Smooth muscle cell (in vitro differentiated cells): ENCODE measurements at regions not wholly inside any gene's neighbourhood (a gene's known extent, or its start where the extent isn't known, plus 50 kb on each side); places are given as distances from the start of the nearest gene placed in this dataset.
"Not testable (repeated sequence)": the region's sequence is repeated elsewhere in the genome, so short reads cannot be mapped to it uniquely, and the experiment has no call there.

Source experiments
- DNase-seq: peaks from one replicate; lab custom pipeline; 2025; ENCODE audit not compliant: unreplicated experiment; lab: John Stamatoyannopoulos, UW
- H2AFZ ChIP-seq: fragments of 200-600 bp; sonication (generic); 2 replicates; pipeline ENCODE4 v1.6.0; 2016; ENCODE audit warnings: antibody characterized with exemption, low read depth, mild to moderate bottlenecking
- H3F3A ChIP-seq: fragments of 200-600 bp; sonication (generic); 2 replicates; pipeline ENCODE4 v1.6.0; 2017; ENCODE audit warnings: antibody characterized with exemption, low read depth
- H3K27ac ChIP-seq: fragments of 200-600 bp; sonication (generic); 2 replicates; pipeline ENCODE4 v1.5.1; 2016; ENCODE audit warnings: low read depth, mild to moderate bottlenecking
- H3K27me3 ChIP-seq: fragments of 200-600 bp; sonication (generic); 2 replicates; pipeline ENCODE4 v1.6.1; 2016; ENCODE audit warnings: low read depth, mild to moderate bottlenecking
- H3K36me3 ChIP-seq: fragments of 200-600 bp; sonication (generic); 2 replicates; pipeline ENCODE4 v1.5.1; 2016; ENCODE audit warnings: low read depth
- H3K4me1 ChIP-seq: fragments of 200-600 bp; sonication (generic); 2 replicates; pipeline ENCODE4 v1.5.1; 2016; ENCODE audit warnings: low read depth
- H3K4me2 ChIP-seq: fragments of 200-600 bp; sonication (generic); 2 replicates; pipeline ENCODE4 v1.6.0; 2016; ENCODE audit warnings: mild to moderate bottlenecking
- H3K4me3 ChIP-seq: fragments of 200-600 bp; sonication (generic); 2 replicates; pipeline ENCODE4 v1.5.1; 2016; ENCODE audit warnings: mild to moderate bottlenecking
- H3K79me2 ChIP-seq: fragments of 200-600 bp; sonication (generic); 2 replicates; pipeline ENCODE4 v1.6.0; 2016; ENCODE audit warnings: low read depth, mild to moderate bottlenecking
- H3K9ac ChIP-seq: fragments of 200-600 bp; sonication (generic); 2 replicates; pipeline ENCODE4 v1.6.0; 2016; ENCODE audit warnings: low read depth
- H3K9me3 ChIP-seq: fragments of 200-600 bp; sonication (generic); replicated peaks from 2 replicates; pipeline ENCODE4 v1.5.1; 2016; ENCODE audit warnings: low read depth
- H4K20me1 ChIP-seq: fragments of 200-600 bp; sonication (generic); 2 replicates; pipeline ENCODE4 v1.6.0; 2016; ENCODE audit warnings: low read depth
- WGBS: methylation state at CpG from one replicate; pipeline ENCODE4 v1.1.7; 2016; ENCODE audit warnings: low lambda C conversion rate; 5-methylcytosine and 5-hydroxymethylcytosine counted together
- TF ChIP-seq, protein P1 (sequence below): fragments of 200-600 bp; sonication (generic); IDR thresholded peaks from 2 replicates; pipeline ENCODE4 v1.5.1; 2017; ENCODE audit warnings: borderline replicate concordance, mild to moderate bottlenecking, antibody characterized with exemption; ENCODE audit not compliant: insufficient read depth, poor library complexity, severe bottlenecking

GRCh38 chr5:111958851-111959250 lies 201.9 kb upstream of the NREP start:
- Histone ChIP-seq H3K9ac (no peak overlapping the region), H4K20me1 (no peaks in the 10 kb centered on the region), H3K27me3 (no peaks in the 10 kb centered on the region), H3K36me3 (no peaks in the 10 kb centered on the region), H3K4me3 (no peak overlapping the region), H3K9me3 (no peaks in the 10 kb centered on the region), H2AFZ (peak overlapping the region; percentile 28), H3F3A (no peaks in the 10 kb centered on the region), H3K27ac (no peak overlapping the region), H3K79me2 (no peaks in the 10 kb centered on the region), H3K4me2 (no peak overlapping the region), H3K4me1 (no peaks in the 10 kb centered on the region)
- TF ChIP-seq, protein P1, sequence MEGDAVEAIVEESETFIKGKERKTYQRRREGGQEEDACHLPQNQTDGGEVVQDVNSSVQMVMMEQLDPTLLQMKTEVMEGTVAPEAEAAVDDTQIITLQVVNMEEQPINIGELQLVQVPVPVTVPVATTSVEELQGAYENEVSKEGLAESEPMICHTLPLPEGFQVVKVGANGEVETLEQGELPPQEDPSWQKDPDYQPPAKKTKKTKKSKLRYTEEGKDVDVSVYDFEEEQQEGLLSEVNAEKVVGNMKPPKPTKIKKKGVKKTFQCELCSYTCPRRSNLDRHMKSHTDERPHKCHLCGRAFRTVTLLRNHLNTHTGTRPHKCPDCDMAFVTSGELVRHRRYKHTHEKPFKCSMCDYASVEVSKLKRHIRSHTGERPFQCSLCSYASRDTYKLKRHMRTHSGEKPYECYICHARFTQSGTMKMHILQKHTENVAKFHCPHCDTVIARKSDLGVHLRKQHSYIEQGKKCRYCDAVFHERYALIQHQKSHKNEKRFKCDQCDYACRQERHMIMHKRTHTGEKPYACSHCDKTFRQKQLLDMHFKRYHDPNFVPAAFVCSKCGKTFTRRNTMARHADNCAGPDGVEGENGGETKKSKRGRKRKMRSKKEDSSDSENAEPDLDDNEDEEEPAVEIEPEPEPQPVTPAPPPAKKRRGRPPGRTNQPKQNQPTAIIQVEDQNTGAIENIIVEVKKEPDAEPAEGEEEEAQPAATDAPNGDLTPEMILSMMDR: no peak
- WGBS: 93% methylated on average over 1 of the region's 1 CpG
- DNase-seq: no peak

- not testable (repeated sequence) for H3F3A ChIP-seq, H3K9me3 ChIP-seq, H3K9ac ChIP-seq, H3K36me3 ChIP-seq, H4K20me1 ChIP-seq, H3K27ac ChIP-seq, H3K4me3 ChIP-seq, DNase-seq, H3K4me1 ChIP-seq, H3K27me3 ChIP-seq, H2AFZ ChIP-seq, H3K79me2 ChIP-seq, H3K4me2 ChIP-seq
- WGBS: 92% methylated on average over 3 of the region's 3 CpGs
These were observed 199.8 kb upstream of the NREP start for GRCh38 chr5:111956765-111957164.

GRCh38 chr5:111954516-111955395 lies 197.8 kb upstream of the NREP start:
- Histone ChIP-seq H3K27ac (peak overlapping the region; percentile 62), H3K9me3 (no peaks in the 10 kb centered on the region), H2AFZ (peak overlapping the region; percentile 37), H3K4me3 (no peak overlapping the region), H3K4me2 (peak overlapping the region; percentile 18), H3K9ac (no peak overlapping the region), H3F3A (no peaks in the 10 kb centered on the region), H3K79me2 (no peaks in the 10 kb centered on the region), H3K36me3 (no peaks in the 10 kb centered on the region), H4K20me1 (no peaks in the 10 kb centered on the region), H3K4me1 (no peaks in the 10 kb centered on the region), H3K27me3 (no peaks in the 10 kb centered on the region)
- WGBS: 55% methylated on average over 3 of the region's 3 CpGs
- TF ChIP-seq, protein P1: no peak
- DNase-seq: no peak

DNA sequence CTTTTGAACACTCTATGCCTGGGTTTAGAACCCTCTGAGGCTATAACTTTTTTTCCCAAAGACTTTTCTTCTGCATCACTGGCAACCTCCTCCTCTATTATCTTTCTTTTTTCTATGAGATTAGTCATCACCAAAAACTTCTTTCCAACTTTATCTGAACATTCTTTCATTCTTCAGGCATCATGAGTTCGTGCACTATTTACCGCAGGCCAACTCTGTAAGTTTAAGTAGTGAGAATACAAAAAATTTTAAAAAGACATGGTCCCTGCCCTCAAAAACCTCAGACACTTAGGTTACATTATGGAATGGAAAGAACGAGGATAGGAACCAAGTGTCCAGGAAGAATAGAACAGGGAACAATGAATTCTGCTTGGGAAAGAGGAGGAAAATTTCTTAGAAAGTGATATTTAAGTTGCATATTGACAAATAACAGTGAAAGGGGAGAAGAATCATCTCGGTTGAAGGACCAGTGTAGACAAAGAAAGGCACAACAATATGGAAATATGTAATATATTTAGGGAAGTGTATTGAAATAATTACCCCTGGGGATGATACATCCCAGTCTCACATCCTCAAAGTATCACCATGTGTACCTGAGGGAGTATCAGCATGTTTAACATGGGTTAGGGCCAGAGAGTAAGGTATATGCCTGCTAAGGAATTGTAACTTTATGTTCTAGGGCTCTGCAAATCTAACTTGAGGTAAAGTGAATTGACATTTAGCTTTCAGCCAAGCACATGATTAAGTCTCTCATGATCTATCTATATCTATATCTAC lies 196.5 kb upstream of the NREP start:
- 49% methylated on average over 4 of the region's 4 CpGs for WGBS
- no peaks in the 10 kb centered on the region for H3K27me3 ChIP-seq
- no peaks in the 10 kb centered on the region for H3K36me3 ChIP-seq
- H3K4me2 ChIP-seq: peak overlapping the region; percentile 7
- no peak for DNase-seq
- peak overlapping the region; percentile 1 for H2AFZ ChIP-seq
- no peaks in the 10 kb centered on the region for H3F3A ChIP-seq
- H4K20me1 ChIP-seq: no peaks in the 10 kb centered on the region
- H3K4me3 ChIP-seq: no peak overlapping the region
- H3K27ac ChIP-seq: peak overlapping the region; percentile 62
- no peaks in the 10 kb centered on the region for H3K9me3 ChIP-seq
- H3K4me1 ChIP-seq: no peaks in the 10 kb centered on the region
- H3K9ac ChIP-seq: no peak overlapping the region
- TF ChIP-seq, protein P1: no peak
- no peaks in the 10 kb centered on the region for H3K79me2 ChIP-seq
